ENCODE measurements at regions not wholly inside any gene's neighbourhood (a gene's known extent, or its start where the extent isn't known, plus 50 kb on each side); places are given as distances from the start of the nearest gene placed in this dataset.

DNA sequence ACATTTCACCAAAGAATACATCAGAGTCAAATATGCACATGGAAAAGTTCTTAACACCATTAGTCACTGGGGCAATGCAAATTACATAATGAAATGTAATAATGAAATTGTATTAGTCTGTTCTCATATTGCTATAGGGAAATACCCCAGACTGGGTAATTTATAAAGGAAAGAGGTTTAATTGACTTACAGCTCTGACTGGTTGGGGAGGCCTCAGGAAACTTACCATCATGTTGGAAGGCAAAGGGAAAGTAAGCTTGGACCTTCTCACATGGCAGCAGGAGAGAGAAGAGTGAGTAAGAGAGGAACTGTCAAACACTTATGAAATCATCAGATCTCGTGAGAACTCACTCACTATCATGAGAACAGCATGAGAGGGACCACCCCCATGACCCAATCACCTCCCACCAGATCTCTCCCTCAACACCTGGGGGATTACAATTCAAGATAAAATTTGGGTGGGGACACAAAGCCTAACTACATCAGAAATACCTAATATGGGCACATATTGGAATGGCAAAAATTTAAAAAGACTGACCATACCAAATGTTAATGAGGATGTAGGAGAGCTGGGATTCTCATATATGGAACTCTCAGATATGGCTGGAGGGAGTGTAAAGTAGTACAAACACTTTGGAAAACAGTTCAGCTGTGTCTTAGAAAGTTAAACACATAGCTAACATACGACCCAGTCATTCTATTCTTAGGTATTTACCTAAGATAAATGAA, 65.1 kb upstream of the CD44 start:
- DNase-seq (ENCODE audit: low read depth, low spot score) = no peak
- TF ChIP-seq, protein P1, sequence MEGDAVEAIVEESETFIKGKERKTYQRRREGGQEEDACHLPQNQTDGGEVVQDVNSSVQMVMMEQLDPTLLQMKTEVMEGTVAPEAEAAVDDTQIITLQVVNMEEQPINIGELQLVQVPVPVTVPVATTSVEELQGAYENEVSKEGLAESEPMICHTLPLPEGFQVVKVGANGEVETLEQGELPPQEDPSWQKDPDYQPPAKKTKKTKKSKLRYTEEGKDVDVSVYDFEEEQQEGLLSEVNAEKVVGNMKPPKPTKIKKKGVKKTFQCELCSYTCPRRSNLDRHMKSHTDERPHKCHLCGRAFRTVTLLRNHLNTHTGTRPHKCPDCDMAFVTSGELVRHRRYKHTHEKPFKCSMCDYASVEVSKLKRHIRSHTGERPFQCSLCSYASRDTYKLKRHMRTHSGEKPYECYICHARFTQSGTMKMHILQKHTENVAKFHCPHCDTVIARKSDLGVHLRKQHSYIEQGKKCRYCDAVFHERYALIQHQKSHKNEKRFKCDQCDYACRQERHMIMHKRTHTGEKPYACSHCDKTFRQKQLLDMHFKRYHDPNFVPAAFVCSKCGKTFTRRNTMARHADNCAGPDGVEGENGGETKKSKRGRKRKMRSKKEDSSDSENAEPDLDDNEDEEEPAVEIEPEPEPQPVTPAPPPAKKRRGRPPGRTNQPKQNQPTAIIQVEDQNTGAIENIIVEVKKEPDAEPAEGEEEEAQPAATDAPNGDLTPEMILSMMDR (IDR thresholded peaks at IDR 0.05; ENCODE audit: insufficient read depth, low read length, missing control alignments) = no peak
- CTCF ChIA-PET = no interaction called here
- POLR2A ChIA-PET = interaction anchor here (0.6 to 1.4 kb wide), 2 partner anchors 10 to 43 kb away, joined by 4 to 6 read pairs; no protein-coding TSS in a partner anchor
- H3K4me3 ChIP-seq (ENCODE audit: low read depth, low read length) = no peak overlapping the region

DNA sequence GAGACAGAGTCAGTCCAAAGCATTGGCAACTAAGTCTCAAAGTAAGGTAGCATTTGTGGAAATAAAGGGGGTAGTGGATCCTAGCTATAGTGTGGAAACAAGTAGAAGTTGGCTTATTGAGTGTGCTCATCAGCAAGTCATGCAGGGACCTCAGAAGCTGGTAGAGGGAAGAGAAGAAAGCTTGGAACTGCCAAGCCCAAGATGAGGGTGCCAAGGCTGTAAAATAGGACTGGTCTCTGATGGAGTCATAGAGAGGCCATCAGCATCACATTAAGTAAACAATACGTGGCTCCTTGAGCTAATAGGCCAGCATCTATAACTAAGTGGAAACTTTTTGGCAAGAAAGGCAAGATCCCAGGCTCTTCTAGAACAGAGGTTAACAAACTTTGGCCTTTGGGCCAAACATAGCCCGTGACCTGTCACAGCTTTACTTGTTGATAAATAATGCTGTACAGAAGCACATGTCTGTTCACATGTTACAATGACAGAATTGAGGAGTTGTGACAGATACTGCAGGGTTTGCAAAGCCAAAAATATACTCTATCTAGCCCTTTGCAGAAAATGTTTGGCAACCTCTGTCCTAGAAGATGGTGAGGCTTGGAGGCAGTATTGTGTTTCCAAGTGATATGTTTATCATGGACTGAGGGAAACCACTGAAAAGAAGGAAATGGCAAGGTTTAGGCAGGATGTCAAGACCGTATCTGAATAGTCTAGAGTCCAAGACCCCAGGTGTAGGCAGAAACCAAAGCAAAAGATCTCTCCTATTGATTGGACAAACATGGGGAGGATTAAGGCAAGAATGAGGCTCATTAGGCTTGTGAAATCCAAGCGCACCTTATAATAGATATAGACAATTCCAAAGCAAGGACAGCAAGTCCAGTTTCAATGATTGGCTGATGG, 62.5 kb upstream of the CD44 start:
- CTCF ChIA-PET = interaction anchor here (1.1 kb wide), 1 partner anchor 33 kb away, joined by 3 read pairs; no protein-coding TSS in a partner anchor
- TF ChIP-seq, protein P1 (IDR thresholded peaks at IDR 0.05; ENCODE audit: insufficient read depth, low read length, missing control alignments) = no peak
- DNase-seq (ENCODE audit: low read depth, low spot score) = no peak
- no peak overlapping the region for H3K4me3 ChIP-seq (ENCODE audit: low read depth, low read length)
- POLR2A ChIA-PET = no interaction called here

DNA sequence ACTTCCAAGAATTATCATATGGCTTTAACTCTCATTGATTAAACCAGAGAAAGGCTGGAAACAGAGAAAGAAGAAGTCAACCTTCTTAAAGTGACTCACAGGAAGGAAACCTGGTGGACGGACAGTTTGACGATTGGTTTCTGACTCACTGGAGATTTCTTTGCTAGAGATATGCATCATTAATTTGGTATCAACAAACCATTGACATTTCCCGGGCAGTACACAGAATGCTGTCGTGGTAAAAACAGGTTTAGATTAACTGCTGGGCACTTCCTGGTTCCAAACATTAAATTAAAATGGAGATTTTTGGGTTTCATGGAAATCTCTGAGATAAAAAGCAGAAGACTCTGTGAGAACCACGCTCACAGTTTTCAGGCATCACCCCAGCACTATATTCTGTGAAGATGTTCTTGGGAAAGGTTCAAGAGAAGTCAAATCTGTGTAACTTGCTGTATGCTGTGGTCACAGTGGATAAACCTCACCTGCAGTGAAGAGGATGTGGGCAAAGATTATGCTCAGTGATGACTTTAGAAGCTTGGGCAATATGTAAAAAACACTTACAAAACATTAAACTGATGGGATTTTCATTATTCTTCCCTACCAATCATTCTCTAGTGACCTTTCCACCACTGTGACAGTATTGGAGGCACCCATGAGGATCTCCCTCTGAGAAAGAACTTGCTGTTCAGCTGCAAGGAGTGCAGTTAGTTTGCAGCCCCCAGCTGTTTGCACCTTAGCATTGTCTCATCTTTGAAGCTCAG, 61.1 kb upstream of the CD44 start:
- TF ChIP-seq, protein P1 (IDR thresholded peaks at IDR 0.05; ENCODE audit: insufficient read depth, low read length, missing control alignments) = no peak
- ChIA-PET POLR2A (no interaction called here), CTCF (interaction anchor here (1.3 kb wide), 1 partner anchor 90 kb away, joined by 4 read pairs; no protein-coding TSS in a partner anchor)
- DNase-seq (ENCODE audit: low read depth, low spot score) = no peak
- H3K4me3 ChIP-seq (ENCODE audit: low read depth, low read length) = no peak overlapping the region

DNA sequence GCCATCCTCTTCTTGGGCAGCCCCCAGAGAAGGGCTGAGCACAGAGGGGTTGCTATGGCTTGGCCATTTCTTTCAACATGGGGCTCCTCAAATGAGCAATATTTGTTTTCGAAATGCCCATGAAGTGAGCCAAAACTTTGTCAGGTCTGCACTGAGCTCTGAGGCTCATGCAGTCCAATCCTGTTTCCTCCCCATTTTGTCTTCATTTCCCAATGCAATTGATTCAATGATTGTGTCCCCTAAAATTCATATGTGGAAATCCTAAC, 60.6 kb upstream of the CD44 start:
- H3K4me3 ChIP-seq (ENCODE audit: low read depth, low read length) = no peak overlapping the region
- ChIA-PET POLR2A (interaction anchor here (0.6 kb wide), 1 partner anchor 134 kb away, joined by 4 read pairs; no protein-coding TSS in a partner anchor), CTCF (interaction anchor here (1.3 kb wide), 1 partner anchor 90 kb away, joined by 4 read pairs; no protein-coding TSS in a partner anchor)
- DNase-seq (ENCODE audit: low read depth, low spot score) = no peak
- TF ChIP-seq, protein P1 (IDR thresholded peaks at IDR 0.05; ENCODE audit: insufficient read depth, low read length, missing control alignments) = no peak

DNA sequence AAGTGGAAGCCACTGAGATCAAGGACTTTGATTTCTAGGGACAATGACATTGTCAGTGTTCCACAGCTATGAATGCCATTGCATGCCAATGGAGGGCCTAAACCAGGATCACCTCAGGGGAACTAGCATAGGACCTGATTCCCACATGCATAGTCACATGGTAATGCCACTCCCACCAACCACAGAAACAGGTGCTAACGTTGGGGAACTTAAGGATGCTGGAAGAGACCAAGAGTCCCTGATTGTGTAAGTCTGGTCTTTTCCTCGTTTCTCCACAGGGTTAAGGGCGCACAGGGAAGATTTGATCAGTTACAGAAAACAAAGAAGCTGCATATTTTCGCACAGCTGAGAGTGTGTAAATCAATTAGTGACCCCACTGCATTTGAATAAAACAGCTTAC, 59.4 kb upstream of the CD44 start:
- ChIA-PET POLR2A (no interaction called here), CTCF (interaction anchor here (0.9 kb wide), 1 partner anchor 23 kb away, joined by 3 read pairs; no protein-coding TSS in a partner anchor)
- H3K4me3 ChIP-seq (ENCODE audit: low read depth, low read length) = no peak overlapping the region
- TF ChIP-seq, protein P1 (IDR thresholded peaks at IDR 0.05; ENCODE audit: insufficient read depth, low read length, missing control alignments) = no peak
- no peak for DNase-seq (ENCODE audit: low read depth, low spot score)

Data from AG04449 (cell line).